ENCODE measurements at regions not wholly inside any gene's neighbourhood (a gene's known extent, or its start where the extent isn't known, plus 50 kb on each side); places are given as distances from the start of the nearest gene placed in this dataset.

DNA sequence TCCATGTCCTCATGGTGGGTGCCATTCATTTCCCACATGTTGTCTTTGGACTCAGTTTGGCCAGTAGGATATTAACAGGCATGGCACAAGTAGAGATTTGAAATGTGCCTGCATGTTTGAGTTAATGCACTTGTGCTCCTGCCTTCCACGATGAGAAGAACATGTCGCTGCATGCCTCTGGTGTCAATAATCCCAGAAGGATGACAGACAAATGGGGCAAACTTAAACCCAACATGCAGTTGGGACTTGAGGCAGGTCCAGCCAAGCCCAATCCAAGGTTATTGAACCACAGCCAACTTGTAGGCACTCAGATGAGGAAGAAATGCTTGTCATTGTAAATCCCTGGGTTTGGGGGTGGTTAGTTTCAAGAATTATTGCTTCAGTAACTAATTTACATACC, 174.6 kb downstream of the TRIM33 start:
- TF ChIP-seq RAD21 (conservative IDR thresholded peaks at IDR 0.05) (no peak), EZH2 (IDR thresholded peaks at IDR 0.05; ENCODE audit: borderline replicate concordance, insufficient read depth, low read length, poor library complexity, severe bottlenecking) (no peak), MXI1 (conservative IDR thresholded peaks at IDR 0.05; ENCODE audit: poor library complexity, severe bottlenecking) (no peak), SMC3 (conservative IDR thresholded peaks at IDR 0.05; ENCODE audit: poor library complexity) (no peak)
- TF ChIP-seq, protein P1, sequence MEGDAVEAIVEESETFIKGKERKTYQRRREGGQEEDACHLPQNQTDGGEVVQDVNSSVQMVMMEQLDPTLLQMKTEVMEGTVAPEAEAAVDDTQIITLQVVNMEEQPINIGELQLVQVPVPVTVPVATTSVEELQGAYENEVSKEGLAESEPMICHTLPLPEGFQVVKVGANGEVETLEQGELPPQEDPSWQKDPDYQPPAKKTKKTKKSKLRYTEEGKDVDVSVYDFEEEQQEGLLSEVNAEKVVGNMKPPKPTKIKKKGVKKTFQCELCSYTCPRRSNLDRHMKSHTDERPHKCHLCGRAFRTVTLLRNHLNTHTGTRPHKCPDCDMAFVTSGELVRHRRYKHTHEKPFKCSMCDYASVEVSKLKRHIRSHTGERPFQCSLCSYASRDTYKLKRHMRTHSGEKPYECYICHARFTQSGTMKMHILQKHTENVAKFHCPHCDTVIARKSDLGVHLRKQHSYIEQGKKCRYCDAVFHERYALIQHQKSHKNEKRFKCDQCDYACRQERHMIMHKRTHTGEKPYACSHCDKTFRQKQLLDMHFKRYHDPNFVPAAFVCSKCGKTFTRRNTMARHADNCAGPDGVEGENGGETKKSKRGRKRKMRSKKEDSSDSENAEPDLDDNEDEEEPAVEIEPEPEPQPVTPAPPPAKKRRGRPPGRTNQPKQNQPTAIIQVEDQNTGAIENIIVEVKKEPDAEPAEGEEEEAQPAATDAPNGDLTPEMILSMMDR (IDR thresholded peaks at IDR 0.05; ENCODE audit: poor library complexity, severe bottlenecking) = no peak
- TF ChIP-seq, protein P2, sequence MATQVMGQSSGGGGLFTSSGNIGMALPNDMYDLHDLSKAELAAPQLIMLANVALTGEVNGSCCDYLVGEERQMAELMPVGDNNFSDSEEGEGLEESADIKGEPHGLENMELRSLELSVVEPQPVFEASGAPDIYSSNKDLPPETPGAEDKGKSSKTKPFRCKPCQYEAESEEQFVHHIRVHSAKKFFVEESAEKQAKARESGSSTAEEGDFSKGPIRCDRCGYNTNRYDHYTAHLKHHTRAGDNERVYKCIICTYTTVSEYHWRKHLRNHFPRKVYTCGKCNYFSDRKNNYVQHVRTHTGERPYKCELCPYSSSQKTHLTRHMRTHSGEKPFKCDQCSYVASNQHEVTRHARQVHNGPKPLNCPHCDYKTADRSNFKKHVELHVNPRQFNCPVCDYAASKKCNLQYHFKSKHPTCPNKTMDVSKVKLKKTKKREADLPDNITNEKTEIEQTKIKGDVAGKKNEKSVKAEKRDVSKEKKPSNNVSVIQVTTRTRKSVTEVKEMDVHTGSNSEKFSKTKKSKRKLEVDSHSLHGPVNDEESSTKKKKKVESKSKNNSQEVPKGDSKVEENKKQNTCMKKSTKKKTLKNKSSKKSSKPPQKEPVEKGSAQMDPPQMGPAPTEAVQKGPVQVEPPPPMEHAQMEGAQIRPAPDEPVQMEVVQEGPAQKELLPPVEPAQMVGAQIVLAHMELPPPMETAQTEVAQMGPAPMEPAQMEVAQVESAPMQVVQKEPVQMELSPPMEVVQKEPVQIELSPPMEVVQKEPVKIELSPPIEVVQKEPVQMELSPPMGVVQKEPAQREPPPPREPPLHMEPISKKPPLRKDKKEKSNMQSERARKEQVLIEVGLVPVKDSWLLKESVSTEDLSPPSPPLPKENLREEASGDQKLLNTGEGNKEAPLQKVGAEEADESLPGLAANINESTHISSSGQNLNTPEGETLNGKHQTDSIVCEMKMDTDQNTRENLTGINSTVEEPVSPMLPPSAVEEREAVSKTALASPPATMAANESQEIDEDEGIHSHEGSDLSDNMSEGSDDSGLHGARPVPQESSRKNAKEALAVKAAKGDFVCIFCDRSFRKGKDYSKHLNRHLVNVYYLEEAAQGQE (IDR thresholded peaks at IDR 0.05; ENCODE audit: borderline replicate concordance) = no peak
